CD1c-positive myeloid dendritic cell (primary cell): ENCODE measurements at regions not wholly inside any gene's neighbourhood (a gene's known extent, or its start where the extent isn't known, plus 50 kb on each side); places are given as distances from the start of the nearest gene placed in this dataset.

Experiments used
- DNase-seq: peaks from one replicate; pipeline ENCODE4 v3.0.0-alpha.2; 2016; ENCODE audit errors: extremely low spot score

DNA sequence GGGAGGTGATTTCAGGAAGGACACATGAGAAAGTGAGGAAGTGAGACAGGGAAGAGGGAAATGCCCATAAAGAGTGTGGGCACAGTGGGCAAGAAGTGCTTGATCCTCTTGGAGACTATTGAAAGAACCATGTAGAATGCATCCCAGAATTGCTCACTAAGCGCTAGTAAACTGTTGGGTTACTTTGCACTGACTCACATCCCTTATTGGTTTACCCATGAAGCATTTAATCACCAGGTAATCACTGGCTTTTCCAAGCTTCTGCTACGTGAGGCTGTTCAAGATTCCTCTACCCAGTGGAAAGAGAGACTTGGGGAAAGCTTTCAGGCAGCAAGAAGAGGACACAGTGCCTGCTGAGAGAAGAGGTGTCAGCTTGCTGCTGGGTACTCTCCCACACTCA is 410.0 kb upstream of the JAG1 start:
- DNase-seq = peak; percentile 20

- no peak for DNase-seq
Observed at GRCh38 chr20:11084508-11084907, 410.7 kb upstream of the JAG1 start.

DNA sequence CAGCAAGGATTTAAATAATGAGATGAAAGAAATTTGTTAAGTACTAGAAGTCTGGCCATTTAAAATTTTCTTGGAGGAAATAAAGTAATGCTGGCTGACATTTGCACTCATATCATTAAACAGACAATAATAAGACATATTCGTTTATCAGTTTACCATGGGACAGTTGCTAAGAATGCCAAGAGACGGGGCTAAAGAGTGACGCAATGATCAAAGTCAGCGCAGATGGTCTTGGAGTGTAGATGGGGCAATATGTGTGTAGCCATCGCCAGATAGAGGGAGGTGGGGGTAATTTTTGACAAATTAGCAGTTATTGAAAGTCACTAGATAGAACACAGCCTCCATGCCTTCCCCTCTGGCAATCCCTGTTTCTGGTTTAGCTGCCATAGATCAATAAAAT is 413.2 kb upstream of the JAG1 start:
- DNase-seq = no peak

DNA sequence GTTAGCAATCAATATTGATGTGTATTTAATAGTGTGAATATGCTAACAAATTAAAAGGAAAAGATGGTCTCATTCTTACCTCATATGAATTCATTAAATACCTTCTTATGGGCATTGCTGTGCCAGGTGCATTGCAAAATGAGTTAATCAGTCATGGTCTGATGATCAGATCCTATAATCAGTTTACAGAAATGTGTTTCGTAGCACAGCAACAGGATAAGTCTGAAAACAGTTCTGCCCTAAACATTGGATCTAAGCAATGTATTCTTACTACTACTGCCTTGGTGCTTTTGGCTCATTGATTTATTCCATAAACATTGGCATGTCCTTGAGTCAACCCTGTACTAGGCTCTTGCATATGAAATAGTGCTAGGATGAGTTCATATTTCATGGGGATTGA is 417.0 kb upstream of the JAG1 start:
- no peak for DNase-seq

DNA sequence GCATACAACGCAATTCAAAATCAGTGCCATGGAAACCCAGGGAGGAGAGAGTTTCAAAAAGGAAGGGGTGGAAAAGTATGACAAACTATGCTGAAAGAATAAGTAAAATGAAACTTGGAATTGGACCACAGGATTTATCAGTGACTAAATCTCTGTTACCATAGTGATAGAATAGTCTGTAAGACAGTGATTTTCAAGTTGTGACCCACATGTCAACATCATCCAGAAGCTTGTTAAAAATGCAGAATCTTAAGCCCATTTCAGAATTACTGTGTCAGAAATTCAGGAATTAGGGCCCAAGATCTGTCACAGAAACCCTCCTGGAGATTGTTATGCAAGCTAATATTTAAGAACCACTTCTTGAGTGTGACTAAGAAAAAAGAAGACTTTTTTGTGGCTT is 417.7 kb upstream of the JAG1 start:
- no peak for DNase-seq

- DNase-seq = no peak
Observed at GRCh38 chr20:11092151-11092550, 418.4 kb upstream of the JAG1 start.

GRCh38 chr20:11094196-11094595 is 420.4 kb upstream of the JAG1 start:
- DNase-seq = no peak

DNA sequence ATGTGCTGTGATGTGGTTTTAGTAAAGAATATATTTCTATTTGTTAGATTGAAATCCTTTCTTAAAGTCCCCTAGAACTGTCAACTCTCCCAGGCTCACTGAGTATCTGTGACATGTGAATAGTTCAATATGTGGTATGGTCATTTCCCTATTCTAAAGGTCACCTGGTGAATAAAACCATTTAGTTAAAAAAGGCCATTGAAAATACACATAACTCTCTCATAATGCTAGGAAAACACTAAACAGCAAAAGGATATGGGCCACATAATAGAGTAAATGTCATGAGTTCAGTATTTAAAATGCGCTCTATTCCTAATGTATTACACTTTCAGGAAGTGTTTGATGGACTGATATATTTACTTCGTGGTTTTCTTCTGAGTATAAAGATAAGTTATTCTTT is 420.9 kb upstream of the JAG1 start:
- DNase-seq = no peak

DNA sequence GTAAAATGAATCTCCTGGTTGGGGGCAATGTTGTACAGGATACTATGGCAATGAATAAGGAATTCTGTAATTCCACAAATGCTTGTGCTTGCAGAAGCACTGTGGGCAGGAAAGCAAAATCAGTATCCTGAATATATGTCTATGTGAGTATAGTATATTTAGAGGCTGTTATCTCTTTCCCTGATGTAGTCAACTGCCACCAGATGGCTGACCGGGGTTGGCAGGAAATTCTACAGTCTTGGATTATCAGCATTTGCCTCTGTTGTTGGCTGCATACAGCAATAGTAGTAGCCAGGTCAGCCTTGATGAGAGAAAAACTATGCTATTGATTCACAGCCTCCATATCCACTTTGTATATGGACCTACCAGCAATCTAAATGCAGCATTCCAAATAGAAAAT is 425.1 kb upstream of the JAG1 start:
- DNase-seq = no peak

DNA sequence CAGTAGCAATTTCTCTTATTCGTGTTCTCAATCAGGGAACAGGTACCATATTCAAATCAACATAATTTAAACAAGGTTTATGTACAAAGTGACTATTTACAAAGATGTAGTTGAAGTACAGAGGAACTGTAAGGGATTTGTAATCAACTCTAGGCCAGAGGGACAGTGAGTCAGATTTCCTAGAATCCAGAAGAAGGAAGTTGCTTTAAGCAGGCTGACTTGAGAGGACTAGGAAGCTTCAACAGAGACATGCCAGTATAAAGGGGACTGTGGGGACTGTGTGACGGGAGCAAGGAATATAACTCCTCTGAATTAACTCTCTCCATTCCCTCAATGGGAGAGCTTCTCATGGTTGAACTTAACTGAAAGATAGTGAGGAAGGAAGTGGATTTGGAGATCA is 427.4 kb upstream of the JAG1 start:
- DNase-seq = peak; percentile 86

GRCh38 chr20:11101696-11102095 is 427.9 kb upstream of the JAG1 start:
- peak; percentile 18 for DNase-seq

- DNase-seq = no peak
Observed at GRCh38 chr20:11103866-11104265, 430.1 kb upstream of the JAG1 start.

DNA sequence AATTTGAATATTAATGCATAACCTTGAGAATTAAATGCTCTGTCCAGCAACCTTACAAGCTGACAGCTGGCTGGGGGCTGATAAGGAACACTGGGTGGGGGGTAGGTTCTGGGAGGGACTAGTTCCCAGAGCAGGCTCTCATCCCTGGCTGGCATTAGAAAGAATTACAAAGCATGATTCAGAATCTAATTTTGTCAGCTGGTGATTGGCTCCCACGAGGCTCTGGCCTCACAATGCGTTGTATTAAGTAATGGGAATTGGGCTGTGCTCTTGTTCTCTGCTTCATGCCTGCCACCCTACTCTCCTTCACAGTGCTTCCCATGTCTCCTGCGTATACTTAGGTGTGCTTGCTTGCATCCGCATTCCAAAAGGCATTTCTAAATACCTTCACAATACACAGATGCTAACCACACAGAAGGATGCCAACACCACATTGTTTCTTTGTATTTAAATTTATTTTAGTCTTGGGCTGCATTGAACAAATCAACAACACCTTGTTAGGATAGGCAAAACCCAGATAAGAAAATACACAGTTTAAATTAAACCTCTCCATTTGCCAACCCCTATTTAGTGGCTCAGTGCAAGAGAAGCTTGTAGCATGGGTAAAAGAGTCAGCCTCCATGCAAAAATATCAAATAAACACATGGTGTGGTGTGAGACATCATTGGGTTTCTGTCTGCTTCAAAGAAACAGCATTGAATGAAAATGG is 434.5 kb upstream of the JAG1 start:
- no peak for DNase-seq

DNA sequence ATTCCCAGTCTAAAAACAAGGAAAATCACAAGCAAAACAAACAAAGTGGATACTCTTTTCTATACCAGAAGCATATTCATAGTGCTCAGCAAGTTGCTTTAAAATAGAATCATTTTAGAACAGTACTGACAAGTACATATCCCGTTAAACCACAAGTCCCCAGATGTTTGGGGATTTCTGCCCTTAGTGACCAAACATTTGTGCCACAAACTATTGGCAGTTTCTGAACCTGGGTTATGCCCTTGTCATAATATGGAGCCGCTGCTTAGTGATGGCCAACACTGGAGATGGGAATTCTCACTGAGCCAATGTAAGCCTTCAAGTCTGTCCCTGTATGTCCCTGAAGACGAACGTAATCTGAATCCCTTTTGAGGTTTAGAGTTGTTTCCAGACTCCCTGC is 436.7 kb upstream of the JAG1 start:
- DNase-seq = no peak

DNA sequence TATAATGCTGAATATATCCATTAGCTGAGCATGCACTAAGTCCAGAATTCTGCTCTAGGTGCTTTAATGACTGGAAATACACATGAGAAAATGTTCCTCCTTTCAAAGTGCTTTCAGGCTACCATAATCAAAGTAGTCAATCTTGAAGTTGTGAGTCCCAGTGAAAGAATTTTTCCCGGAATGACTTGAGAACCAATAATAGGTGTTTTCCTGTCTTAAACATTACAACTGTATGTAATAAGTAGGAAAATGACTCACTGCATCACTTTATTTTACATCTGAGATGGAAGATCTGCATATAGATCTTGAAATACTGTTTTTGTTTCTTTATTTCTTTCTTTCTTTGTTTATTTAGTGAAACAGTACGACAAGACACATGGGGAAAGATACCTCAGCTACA is 437.4 kb upstream of the JAG1 start:
- no peak for DNase-seq

DNA sequence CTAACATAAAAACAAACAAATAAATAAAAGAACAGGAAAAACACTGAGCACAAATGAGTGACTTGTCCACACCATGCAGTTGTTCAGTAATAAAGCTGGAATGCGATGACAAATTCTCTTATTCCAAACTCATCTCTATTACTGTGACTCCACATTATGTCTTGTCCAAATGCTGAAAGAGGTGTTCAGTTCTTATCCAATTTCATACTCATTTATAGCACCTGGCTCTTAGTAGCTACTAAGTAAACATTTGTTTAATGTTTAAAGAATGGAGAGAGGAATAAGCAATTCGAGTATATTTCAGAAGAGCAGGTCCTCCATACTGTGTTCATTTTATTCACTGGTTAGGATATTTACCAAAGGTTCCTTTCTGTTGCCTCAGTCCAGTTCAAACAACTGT is 439.0 kb upstream of the JAG1 start:
- DNase-seq = no peak

DNA sequence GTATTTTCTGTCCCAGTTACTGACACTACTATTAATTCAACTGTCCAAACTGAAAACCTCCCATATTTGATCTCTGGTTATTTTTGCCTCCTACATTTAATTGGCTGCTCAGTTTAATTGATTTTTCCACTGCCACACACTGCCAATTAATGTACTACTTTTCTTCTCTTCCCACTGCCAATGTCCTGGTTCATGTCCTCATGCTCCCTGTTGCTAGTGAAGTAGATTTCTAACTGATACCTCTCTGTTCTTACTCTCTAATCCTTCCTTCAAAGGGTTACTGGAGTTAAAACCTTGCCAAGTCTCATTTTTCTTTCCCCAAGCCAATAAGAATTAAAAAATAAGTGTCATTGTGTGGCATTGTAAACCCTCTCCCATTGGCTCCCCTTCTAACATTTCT is 440.6 kb upstream of the JAG1 start:
- DNase-seq = no peak

DNA sequence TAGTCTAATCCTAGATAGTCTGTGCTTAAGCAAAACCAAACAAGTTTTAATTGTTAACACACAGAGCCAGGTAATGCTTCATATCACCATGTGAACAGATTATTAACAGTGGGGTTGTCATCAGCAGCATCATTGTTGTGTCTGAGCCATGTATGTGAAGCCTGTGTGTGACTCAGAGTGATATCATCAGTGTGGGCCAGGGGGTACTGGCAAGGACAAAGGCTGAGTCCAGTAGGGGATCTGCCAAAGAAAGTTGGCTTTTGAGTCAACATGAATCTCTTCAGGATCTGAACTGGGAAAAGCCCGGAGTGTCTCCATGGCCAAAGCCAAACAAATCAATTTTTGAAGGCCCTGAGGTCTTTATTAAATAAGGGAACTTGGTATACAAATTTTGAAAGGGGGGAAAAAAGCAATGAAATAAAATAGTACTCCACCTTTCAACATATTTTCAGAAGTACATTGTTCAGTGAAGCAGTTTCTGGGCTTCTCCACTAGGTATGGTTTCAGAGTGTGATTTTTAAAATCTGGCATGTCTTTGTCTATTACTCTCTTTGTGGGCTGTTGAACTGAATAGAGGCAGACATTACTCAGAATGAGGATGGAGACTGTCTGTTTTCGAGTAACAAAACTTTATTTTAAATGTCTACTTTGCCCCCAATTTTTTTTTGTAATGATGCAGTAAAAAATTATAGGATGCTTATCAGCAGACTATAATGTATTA is 444.2 kb upstream of the JAG1 start:
- DNase-seq = no peak

- DNase-seq = no peak
Observed at GRCh38 chr20:11118802-11119380, 445.1 kb upstream of the JAG1 start.

GRCh38 chr20:11119573-11119972 is 445.8 kb upstream of the JAG1 start:
- DNase-seq = no peak

DNA sequence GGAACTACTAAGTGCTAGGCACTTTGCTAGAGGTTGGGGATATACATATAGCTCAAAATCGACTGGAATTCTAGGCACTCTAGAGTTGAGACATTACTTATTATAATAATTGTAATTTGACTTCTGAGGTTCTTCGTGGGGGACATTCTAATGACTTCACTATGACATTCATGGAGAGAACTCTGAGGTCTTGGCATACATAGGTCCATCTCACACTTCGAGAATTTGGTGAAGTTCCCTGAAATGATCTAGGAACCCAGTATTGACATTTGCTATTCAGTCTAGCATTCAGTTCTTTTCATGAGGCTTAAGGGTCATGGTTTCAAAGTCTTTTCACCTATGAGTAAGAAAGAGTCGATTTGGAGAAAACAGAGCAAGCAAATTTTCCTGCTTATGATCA is 446.6 kb upstream of the JAG1 start:
- DNase-seq = no peak

- DNase-seq = peak; percentile 4
Observed at GRCh38 chr20:11124849-11125505, 451.2 kb upstream of the JAG1 start.

GRCh38 chr20:11128220-11128718 is 454.5 kb upstream of the JAG1 start:
- DNase-seq = no peak
